GM21786 (cell line): ENCODE measurements at regions not wholly inside any gene's neighbourhood (a gene's known extent, or its start where the extent isn't known, plus 50 kb on each side); places are given as distances from the start of the nearest gene placed in this dataset.
A peak's percentile ranks its signal among the peaks of the same experiment; 100 is the strongest.

ENCODE experiments used
- ATAC-seq: cut with Tn5 transposase; IDR thresholded peaks from one replicate; pipeline ENCODE4 v1.9.1; 2021; ENCODE audit not compliant: unreplicated experiment

DNA sequence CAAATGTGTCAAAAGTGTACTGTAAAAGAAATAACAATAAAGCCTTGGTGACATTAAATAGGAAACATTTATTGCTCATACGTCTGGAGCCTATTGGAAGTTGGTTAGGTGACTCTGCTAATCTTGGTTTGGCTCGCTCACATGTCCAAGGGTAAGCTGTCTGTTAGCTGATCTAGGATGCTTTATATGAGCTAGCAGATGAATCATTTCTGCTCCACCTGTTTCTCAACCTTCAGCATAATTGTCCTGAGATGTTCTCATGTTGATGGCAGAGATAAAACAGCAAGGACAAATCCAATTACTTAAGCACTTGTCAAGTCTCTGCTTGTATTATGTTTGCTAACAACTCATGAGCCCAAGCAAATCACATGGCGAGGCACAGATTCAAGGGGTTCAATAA, 56.0 kb upstream of the CD53 start:
- no peak for ATAC-seq

DNA sequence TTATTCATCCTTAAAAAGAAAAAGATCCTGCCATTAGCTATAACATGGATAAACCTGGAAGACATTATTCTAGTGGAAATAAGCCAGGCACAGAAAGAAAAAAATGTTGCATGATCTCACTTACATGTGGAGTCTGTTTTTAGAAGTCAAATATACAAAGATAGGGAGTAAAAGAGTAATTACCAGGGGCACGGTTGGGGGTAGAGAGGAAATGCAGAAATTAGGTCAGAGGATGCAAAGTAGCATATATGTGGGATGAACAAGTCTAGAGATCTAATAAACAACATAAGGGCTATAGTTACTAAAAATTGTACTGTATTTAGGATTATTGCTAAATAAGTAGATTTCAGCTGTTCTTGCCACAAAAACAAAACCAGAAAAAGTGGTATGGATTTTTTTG, 61.4 kb upstream of the CD53 start:
- no peak for ATAC-seq

DNA sequence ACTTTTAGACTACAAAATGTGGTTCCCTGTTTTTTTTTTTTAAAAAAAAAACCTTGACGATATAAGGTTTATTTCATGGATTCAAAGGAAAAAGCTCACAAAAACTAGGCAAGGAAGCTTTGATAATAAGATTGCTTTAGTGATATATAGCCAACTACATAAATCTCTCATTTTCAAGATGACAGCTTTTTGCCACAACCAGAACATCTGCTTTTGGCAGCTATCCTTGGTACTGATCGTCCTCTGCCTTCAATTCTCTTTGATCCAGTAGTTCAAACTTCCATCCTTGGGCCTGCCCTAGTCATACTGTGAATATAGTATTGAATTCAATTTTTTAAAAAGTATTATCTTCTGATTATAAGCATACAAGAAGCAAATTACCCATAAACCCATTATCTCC, 72.9 kb upstream of the CD53 start:
- no peak for ATAC-seq

DNA sequence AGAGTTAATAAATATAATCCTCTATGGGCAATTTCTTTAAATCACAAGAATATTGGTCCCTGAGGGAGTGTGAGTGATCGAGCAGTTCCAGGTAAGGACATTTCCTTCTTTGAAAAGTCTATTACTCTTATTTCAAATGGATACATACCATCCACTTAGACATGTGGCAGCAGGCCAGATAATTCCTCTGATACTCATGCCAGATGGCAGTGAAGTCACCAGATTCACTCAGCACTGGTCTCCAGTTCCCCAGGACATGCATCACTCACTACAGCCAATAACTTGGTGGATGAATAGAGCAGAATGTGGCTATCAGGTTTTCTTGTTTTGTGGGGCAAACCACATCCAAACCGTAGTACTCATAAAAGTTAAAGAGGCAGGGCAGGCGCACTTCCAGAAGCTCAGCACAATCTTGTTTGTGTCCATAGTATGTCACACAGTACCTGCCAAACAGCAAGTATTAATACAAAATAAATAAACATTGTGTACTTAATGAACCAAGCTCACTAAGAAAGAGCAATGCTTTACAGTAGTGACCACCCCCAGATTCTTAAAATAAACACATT, 74.2 kb upstream of the CD53 start:
- ATAC-seq = no peak

DNA sequence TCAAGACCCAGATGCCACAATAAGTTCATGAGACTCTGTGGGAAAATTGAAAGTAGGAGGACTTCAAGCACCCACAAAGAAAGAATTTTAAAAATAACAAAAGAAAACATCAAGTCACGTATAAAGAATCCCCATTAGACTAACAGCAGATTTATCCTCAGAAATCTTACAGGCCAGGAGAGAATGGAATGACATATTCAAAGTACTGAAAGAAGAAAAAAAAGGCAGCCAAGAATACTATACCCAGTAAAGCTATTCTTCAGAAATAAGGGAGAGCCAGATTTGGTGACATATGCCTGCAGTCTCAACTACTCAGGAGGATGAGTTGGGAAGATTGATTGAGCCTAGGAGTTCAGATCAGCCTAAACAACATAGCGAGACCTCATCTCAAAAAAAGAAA, 84.3 kb upstream of the CD53 start:
- ATAC-seq = no peak

DNA sequence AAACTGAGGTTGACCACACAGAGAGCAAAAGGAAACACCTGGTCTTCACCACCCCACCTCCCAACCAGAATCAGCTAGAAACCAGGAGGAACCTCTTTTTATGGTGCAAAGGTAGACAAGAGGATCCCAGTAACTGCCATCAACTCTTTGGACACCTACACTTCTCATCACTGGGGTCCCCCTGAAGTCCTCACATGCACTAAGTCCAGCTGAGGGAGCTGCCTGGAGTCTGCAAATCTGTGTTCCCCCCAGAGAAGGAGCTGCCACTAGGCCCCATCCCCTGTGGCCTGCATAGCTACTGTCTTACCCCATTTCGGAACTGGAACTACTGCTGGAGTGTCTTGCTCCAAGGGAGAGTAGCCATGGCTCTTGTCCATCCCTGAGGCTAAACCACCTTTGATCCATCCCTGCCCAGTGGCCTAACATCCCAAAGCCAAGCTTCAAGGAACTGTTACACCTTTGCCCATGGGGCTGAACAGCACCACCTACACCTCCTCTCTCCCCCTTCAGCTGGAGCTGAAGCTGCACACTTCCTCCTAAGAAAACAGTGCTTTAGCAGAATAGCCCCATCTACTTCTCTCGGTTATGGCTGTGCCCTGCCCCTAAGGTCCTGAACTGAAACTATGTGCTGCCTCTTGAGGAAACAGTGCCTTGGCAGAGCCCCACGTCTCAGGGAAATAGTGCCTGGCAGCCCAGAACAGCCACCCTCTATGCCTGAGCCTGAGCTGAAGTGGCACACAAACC, 85.4 kb upstream of the CD53 start:
- peak; percentile 76 for ATAC-seq

DNA sequence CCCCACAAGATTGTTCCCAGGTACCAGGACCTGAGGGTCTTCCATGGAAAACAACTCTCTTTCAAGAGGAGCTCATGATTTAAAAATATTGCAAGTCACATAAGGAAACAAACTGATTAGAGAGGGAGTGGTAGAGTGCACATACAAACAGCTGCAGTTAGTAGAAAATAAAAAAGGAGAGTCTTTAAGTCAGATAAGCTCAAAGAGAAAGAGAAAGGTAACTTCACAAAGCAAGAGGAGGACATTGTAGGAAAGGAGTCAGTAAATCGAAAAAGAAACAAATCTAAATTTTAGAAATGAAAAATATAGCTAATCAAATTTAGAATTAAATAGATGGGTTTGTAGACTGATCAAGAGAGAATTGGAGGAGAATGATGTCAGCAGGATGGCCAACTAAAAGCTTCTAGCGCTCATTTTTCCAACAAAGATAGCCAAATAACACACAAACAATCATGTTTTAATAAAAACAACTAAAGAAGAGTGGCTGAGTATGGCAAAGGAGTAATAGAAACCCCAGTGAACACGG, 86.1 kb upstream of the CD53 start:
- ATAC-seq = no peak

DNA sequence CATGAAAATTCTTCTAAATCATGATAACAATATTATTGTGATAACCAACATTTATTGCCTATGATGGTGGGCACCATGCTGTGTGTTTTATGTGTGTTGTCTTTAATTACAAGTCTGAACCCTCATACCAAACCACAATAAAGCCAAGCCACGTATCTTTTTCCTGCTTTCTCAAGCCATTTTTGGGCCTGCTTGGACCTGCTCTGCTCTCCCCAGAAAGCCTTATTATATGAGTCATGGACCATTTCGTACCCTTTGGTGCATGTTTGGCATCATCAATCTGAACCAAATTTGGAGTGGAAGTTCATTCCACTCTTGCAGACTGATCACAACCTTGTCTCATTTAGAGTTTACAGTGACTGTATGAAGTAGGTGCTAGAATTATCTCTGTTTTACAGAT, 87.3 kb upstream of the CD53 start:
- no peak for ATAC-seq

DNA sequence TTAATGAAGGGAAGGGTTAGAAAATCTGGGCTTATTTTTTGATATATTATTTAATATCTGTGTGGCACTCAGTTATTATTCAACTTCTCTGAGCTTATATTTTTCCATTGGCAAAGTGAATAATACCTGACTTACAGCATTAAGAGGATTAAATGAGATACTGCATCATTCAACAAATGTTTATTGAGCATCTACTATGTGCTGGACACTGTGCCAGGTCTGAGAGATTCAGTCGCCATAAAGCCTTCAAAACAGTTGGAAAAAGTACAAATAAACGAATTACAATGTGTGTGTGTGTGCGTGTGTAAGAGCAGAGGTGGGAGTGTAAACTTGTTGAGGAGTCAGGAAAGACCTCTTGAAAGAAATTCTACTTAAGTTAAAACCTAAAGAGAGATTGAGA, 87.9 kb upstream of the CD53 start:
- no peak for ATAC-seq

DNA sequence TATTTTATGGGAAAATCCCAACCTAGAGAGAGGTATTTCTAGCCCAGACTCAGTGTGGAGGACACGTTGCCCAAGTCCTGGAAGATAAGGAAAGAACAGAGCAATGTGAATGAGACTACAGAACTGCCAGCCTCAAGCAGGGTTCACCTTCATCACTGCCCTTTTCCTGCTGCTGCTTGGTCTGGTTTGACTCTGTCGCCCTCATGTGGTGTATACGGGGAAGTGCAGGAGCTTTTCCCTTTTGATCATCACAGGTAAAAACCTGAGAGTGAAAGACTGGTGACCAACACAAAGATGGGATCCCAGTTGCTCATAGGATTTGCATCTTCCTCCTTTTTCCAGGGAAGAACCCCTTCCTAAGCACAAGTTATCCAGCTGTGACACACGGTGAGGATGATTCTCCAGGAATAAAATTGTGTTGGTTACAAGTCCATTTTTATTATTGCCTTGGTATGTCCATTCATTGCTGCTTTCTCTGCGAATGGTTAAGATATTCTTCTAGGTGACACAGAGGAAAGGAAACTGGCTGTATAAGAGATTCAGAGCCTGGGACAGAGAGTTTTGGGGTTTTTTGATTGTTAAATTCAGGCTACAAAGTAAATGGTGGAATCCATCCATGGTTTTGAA, 89.5 kb upstream of the CD53 start:
- ATAC-seq = no peak

DNA sequence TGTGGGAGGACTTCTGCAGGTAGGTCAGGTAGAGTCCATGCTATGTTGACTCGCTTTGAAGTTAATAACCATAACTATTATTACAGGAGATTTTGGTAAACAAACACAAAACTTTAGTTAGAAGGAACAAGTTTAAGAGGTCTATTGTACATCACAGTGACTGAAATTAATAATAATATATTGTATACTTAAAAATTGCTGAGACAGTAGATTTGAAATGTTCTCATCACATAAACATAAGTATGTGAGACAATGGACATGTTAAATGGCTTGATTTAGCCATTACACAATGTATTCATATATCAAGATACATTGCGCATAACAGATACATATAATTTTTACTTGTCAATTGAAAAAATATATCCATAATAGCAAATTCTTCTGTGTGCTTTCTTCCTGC, 91.4 kb upstream of the CD53 start:
- ATAC-seq = no peak

DNA sequence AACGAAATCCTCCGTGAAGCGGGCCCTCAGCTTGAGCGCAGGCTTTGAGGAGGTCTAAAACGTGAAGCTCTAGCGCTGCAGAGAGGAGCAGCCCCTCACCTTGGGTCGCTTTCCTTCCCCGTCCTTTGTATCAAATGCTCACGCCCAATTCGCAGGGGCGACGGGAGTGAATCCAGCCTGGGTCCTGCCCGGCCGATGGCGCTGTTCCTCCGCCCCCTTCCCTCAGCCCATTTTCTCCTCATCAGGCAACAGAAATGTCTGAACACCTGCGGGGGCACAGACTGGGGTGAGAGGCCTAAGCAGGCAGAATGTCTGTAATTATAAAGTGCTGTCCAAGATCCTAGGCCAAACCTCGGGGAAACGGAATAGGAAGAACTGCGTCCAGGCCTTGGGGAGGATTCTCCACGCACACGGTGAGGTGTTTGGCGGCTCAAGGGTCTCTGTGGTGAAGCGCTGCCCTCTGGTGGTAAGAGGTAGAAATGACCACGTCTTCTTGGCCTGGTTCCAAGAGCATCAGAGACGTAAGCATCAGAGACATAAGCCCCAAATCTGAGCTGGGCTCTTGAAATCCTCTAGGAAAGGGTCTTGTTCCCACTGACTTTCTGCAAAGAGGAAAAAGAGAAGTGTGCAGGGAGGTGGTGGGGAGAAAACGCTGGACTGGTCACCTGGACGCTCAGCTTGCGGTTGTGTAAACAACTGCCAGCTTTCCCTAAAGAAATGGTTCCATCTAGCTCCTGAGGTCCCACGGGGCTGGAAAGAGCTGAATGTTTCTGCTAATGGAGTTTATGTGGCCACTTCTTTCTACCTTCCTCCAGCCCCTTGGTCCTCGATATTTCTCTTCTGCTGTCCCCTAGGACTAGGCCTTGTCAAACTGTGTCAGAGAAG, 92.1 kb upstream of the CD53 start:
- no peak for ATAC-seq

DNA sequence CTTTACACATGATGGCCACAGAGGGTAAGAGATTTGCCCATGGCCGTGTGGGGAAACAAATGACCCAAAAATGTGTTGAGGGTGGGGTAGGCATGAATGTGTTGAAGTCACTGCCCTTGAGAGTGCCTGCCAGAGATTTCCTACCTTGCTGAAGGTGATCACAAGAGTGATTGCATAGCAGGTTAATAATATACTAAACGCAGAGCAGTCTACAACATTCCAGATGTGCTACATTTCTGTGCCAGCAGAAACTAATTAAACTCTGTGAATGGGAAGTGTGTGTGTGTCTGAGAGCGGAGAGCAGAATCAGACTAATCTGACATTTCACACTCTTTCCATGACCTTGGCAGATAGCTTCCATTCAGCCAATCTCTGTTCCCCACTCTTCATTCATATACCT, 93.3 kb upstream of the CD53 start:
- ATAC-seq = no peak

DNA sequence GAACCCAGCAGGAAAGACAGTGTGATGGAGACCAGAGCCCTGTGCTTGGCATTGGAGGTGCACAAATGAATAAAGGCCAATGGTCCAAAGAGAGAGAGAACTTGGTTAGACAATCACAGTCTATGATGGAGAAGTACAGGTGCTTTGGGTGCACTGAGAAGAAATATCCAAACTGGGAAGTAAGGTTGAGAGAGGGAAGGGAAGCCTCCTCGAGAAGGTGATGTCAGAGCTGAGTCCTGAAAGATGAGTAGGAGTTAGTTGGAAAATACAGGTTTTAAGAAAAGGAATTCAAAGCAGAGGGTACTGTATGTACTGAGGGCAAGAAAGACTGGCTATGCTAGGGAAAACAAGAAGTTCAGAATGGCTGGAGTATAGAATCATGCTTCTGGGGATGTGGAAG, 94.1 kb upstream of the CD53 start:
- ATAC-seq = no peak

DNA sequence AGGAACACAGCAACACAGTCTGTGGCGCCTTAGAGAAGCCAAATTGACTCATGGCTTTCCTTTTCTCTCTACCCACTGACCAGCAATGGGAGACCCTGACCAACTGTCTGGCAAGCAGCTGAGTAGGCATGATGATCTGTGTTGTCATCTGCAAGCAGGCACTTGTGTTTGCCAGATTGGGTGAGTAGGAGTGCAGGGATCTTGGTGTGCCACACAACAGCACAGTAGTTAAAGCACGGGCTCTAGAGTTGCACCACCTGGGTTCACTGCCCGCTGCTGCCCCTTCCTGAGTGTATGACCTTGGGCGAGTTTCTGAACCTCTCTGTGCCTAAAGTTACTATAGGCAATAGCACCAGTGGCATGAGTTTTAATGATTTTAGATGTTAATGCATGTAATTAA, 95.7 kb upstream of the CD53 start:
- ATAC-seq = no peak

DNA sequence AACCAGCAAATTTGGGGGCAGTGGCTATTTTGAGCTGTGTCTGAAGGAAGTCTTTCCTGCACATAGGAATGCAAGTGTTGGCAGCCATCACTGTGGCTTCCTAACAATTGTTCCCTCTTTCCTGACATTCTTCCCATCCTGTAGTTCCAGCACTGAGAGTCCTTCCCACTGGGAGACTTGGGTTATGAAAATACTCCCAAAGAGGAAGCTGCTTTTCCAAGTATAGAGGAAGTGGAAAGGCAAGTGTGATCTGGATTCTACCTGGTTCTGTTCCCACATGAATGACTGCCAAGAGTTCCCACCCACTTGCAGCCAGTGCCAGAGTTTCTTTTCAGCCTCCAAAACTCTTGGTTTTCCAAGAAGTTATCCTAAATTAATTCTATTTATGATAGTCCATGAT, 98.5 kb upstream of the CD53 start:
- ATAC-seq = no peak

DNA sequence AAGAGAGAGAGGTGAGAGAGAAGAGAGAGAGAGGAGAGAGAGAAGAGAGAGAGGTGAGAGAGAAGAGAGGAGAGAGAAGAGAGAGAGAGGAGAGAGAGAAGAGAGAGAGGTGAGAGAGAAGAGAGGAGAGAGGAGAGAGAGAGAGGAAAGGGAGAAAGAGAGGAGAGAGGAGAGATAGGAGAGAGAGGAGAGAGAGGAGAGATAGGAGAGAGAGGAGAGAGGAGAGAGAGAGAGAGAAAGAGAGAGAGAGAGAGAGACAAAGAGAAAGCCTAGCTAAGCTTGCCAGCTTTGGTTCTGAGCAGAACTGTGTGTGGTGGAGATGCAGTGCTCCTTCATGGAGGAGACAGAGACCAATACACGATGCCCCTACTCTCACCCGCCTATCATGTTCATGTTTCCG, 99.1 kb upstream of the KCNA3 start:
- no peak for ATAC-seq

DNA sequence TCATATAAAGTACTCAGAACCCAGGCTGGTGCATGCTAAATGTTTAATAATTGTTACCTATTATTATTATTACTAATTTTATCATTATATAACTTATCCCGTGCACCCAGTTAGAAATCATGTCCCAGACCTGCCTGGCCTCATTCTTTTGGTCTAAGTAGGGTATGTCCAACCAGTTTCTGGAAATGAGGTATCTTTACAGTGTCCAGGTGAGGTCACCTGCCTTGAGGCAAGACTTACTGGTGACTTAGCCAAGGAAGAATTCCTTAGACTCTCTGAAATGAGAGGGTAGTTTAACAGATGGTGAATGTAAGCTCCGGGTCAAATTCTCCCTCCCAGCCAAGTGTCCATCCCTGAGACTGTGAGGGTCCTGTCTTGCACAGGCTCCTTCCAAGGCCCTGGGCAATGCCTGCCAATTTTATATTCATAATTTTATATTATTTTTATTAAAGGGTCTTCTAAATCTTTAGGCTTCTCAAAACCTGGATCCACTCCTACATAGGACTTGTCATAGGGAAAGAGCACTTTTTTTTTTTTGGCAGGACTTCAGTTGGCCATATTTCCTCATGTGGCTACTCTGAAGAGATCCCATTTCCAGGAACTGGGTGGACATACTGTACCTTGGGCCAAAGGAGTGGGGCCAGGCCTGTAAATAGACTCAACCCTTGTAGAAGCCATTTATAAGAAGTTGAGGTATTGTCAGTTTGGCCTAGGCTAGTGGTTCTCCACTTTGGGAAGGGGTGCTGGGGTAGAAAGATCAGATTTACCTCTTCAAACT, 96.7 kb upstream of the KCNA3 start:
- no peak for ATAC-seq

DNA sequence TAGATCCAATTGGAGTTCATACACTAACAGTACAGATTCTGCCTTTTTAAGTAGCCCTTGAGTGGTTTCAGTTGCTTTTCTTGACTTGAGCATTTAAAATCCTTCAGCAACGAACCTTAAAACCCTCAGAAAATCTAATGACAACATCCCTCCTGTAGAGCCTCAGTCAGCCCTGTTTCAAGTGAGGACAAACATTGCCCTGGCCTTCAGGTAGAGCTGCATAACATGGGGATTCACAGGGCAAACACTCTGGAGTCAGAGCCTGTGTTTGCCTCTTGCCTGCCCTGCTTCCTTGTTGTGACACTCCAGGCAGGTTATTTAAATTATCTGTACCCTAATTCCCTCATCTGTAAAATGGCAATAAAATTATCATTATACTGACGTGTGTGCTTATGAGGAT, 96.1 kb upstream of the KCNA3 start:
- ATAC-seq = no peak

DNA sequence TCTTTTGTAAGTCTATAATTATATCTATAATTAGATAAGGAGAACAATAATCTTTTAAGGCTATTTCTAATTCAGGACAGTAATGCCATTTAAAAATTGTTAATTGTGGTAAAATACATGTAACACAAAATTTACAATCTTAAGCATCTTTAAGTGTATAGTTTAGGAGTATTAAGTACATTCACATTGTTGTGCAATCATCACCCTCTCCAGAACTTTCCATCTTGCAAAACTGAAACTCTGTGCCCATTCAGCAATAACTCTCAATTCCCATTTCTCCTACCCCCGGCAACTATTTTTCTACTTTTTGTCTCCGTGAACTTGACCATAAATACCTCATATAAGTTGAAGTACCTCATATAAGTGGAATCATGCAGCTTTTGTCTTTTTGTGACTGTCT, 93.9 kb upstream of the KCNA3 start:
- no peak for ATAC-seq

DNA sequence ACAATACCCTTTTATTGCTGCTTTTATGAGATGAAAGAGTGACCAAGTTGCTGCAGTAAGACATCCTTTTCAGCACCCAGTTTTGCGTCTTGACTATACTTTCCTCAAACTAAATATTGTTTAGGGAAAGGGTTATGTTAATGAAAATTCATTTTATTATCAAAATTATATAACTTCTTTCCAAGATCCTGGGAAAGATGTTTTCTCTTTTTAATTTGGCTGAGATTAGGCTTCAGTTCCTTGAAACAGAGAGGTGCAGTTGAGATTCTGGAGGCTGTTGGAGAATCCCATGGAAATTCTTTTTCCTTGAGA, 91.6 kb upstream of the KCNA3 start:
- ATAC-seq = no peak
